GM10266 (cell line): ENCODE measurements at regions not wholly inside any gene's neighbourhood (a gene's known extent, or its start where the extent isn't known, plus 50 kb on each side); places are given as distances from the start of the nearest gene placed in this dataset.

ENCODE experiments used
- DNase-seq: peaks from one replicate; pipeline ENCODE4 v3.0.0; 2012; ENCODE audit errors: extremely low spot score
- TF ChIP-seq, protein P1 (sequence below): IDR thresholded peaks from 2 replicates; pipeline ENCODE4 v1.5.1; 2012; ENCODE audit warnings: mild to moderate bottlenecking, low read depth; ENCODE audit not compliant: control insufficient read depth, insufficient read depth; ENCODE audit errors: missing control alignments

DNA sequence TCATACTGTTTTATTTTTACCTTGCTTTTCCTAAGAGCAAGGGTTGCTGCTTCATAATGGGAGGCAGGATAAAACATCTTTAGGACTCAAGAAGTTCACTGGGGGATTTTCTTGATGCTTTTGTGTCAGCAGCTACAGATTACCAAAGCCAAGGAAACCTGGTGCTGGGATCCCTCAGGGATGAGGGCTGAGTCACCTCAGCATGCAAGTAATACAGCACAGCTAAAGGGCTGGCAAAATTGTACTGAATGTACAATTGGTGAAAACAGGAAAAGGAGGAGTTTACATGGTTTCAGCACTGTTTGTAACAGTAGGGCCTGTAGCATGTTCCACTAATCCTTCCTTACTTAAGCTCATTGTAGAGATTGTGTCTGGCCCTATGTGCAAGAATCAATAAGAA is 1056.8 kb downstream of the SORCS1 start:
- DNase-seq, result no peak
- TF ChIP-seq, protein P1, sequence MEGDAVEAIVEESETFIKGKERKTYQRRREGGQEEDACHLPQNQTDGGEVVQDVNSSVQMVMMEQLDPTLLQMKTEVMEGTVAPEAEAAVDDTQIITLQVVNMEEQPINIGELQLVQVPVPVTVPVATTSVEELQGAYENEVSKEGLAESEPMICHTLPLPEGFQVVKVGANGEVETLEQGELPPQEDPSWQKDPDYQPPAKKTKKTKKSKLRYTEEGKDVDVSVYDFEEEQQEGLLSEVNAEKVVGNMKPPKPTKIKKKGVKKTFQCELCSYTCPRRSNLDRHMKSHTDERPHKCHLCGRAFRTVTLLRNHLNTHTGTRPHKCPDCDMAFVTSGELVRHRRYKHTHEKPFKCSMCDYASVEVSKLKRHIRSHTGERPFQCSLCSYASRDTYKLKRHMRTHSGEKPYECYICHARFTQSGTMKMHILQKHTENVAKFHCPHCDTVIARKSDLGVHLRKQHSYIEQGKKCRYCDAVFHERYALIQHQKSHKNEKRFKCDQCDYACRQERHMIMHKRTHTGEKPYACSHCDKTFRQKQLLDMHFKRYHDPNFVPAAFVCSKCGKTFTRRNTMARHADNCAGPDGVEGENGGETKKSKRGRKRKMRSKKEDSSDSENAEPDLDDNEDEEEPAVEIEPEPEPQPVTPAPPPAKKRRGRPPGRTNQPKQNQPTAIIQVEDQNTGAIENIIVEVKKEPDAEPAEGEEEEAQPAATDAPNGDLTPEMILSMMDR, result no peak

GRCh38 chr10:106106114-106106513 is 1058.4 kb downstream of the SORCS1 start:
- TF ChIP-seq, protein P1, result no peak
- no peak for DNase-seq

GRCh38 chr10:106089855-106090254 is 1074.7 kb downstream of the SORCS1 start:
- TF ChIP-seq, protein P1, result no peak
- no peak for DNase-seq

DNA sequence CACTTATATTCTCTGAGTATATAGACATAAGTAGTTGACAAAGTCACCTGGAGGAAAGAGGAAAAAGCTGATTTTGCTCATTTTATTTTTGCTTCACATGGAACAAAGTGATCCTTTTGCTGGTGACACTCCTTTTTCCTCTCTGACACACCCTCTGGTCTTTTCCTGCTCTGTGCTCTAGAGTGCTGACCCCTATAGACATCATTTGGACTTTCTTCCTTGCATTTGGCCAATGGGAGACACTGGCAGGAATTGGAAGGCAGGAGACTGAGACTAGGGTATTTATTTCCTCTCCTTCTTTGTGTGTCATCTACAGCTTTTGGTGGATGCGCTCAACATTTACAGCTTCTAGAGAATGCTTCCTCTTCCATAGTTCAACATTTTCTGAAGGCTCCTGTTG is 1078.1 kb downstream of the SORCS1 start:
- no peak for DNase-seq
- TF ChIP-seq, protein P1, result no peak

DNA sequence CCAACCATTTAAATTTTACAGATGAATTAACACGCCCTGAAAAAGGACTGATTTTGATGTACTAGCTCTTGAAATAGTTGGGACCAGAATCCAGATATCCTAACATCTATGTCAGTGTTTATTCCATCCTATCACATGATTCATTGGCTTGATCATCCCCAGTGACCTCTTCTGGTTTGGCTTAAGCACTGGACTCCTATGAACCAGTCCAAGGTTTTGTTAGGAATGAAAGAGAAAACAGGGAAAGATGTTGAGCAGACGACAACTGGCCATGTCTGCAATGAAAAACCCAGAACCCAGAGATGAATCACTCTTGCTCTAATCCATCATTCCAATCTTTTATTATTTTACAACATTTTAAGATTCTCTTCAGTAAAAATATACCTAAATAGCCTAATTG is 1080.9 kb downstream of the SORCS1 start:
- DNase-seq, result no peak
- TF ChIP-seq, protein P1, result no peak

GRCh38 chr10:106082865-106083264 is 1081.6 kb downstream of the SORCS1 start:
- TF ChIP-seq, protein P1, result no peak
- no peak for DNase-seq

DNA sequence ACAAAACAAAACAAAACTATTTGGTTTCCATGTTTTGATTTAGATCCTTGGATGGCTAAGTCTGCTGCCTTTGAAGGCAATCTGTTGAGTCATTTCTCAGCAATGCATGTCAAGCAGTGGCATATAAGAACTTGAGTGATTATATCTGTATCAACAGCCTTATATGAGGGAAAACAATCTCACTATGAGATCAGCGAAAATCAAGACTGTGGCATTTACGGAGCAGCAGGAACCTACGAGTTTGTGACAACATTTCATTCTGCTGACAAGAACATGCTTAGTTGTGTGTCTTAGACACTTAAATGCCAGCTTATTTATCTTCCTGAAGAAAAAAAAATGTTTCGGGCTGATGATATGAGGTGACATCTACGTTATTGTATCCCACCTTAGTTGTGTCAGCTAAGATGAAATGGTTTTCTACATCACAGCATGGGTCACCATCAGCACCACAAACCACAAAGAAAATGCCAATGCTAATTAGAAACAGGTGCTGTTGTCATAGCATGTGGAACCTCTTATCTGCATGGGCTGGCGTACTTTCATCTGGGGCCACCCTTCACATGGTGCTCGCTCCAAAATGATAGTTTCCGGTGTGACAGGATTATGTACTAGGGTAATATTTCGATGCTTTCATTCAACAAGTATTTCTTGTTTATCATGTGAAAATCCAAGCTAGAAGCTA is 1085.5 kb downstream of the SORCS1 start:
- TF ChIP-seq, protein P1, result no peak
- DNase-seq, result no peak
